Body of pancreas (tissue), 4 donors: ENCODE measurements at regions not wholly inside any gene's neighbourhood (a gene's known extent, or its start where the extent isn't known, plus 50 kb on each side); places are given as distances from the start of the nearest gene placed in this dataset.
A peak's percentile ranks its signal among the peaks of the same experiment; 100 is the strongest.

Experiments used
- ATAC-seq: fragments of 150-250 bp; one replicate; pipeline ENCODE4 v1.9.1; 2016
- DNase-seq, 4 donors: peaks; one replicate each; pipeline ENCODE4 v3.0.0-alpha.2; 2019
- H3K27ac ChIP-seq, 4 donors: fragments of 200-600 bp; sonication (generic); 1 replicate in 3 of 4; 2 replicates in 1 of 4; pipeline versions ENCODE4 v1.5.1 to v1.6.1; 2016 to 2019; ENCODE audit warnings: mild to moderate bottlenecking in 1 of 4, mixed read lengths in 1 of 4, moderate library complexity in 1 of 4
- H3K27me3 ChIP-seq, 2 donors: fragments of 200-600 bp; sonication (generic); one replicate each; pipeline ENCODE4 v1.6.0; 2016; ENCODE audit warnings: mild to moderate bottlenecking in 1 of 2
- H3K36me3 ChIP-seq, 2 donors: fragments of 200-600 bp; sonication (generic); replicated peaks in 1 of 2; 2 replicates each; pipeline ENCODE4 v1.5.1; 2016; ENCODE audit warnings: low read depth in 2 of 2; ENCODE audit not compliant: insufficient read depth in 1 of 2
- H3K4me1 ChIP-seq: fragments of 200-600 bp; sonication (generic); one replicate; pipeline ENCODE4 v1.6.0; 2016
- H3K4me3 ChIP-seq, 2 donors: fragments of 200-600 bp; sonication (generic); 1 replicate in 1 of 2; 2 replicates in 1 of 2; pipeline ENCODE4 v1.5.1; 2016 to 2019
- H3K9me3 ChIP-seq, 3 donors: fragments of 200-600 bp; sonication (generic); 1 replicate in 2 of 3; 2 replicates in 1 of 3; pipeline ENCODE4 v1.5.1; 2016
- POLR2A ChIP-seq, 3 donors: fragments of 450-650 bp; IDR thresholded peaks; one replicate each; pipeline ENCODE4 v1.6.1; 2016; ENCODE audit warnings: antibody characterized with exemption in 3 of 3, mild to moderate bottlenecking in 2 of 3
- WGBS, 2 donors: methylation state at CpG; one replicate each; pipeline ENCODE4 v1.1.5; 2017; 5-methylcytosine and 5-hydroxymethylcytosine counted together
- intact Hi-C: fragments of 100-400 bp; cut with DNase I; formaldehyde crosslinking; loops from one replicate; pipeline ENCODE4 v1.15.1; 2023
- TF ChIP-seq, protein P1 (sequence below), 7 experiments: fragments of 450-650 bp in 4 of 7; fragments of 200-600 bp in 3 of 7; sonication (generic) in 3 of 7; IDR thresholded peaks; one replicate each; pipeline ENCODE4 v1.5.1; 2016 to 2019; ENCODE audit warnings: antibody characterized with exemption in 7 of 7

DNA sequence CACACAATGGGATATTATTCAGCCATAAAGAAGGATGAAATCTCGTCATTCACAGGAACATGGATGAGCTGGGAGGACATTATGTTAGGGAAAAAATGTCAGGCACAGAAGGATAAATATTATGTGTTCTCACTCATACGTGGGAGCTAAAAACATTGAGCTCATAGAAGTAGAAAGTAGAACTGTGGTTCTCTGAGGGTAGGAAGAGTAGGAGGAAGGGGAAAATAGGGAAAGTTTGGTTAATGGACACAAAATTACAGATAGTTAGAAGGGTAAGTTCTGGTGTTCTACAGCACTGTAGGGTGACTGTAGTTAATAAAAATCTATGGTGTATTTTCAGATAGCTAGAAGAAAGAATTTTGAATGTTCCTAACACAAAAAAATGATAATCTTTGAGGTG is 102.6 kb upstream of the LIPC start:
- DNase-seq (no peak), ATAC-seq (no peak)
- Histone ChIP-seq H3K27ac (peak overlapping the region in 2 of 4 donors; percentile 74 to 80), H3K4me1 (peaks cover 40% of the 10 kb centered on the region), H3K9me3 (no peaks in the 10 kb centered on the region), H3K36me3 (no peaks in the 10 kb centered on the region), H3K27me3 (no peaks in the 10 kb centered on the region), H3K4me3 (no peak overlapping the region)
- WGBS, 2 donors: 71 to 78% methylated on average over 2 of the region's 2 CpGs
- intact Hi-C loops: no loop called here
- TF ChIP-seq, protein P1, sequence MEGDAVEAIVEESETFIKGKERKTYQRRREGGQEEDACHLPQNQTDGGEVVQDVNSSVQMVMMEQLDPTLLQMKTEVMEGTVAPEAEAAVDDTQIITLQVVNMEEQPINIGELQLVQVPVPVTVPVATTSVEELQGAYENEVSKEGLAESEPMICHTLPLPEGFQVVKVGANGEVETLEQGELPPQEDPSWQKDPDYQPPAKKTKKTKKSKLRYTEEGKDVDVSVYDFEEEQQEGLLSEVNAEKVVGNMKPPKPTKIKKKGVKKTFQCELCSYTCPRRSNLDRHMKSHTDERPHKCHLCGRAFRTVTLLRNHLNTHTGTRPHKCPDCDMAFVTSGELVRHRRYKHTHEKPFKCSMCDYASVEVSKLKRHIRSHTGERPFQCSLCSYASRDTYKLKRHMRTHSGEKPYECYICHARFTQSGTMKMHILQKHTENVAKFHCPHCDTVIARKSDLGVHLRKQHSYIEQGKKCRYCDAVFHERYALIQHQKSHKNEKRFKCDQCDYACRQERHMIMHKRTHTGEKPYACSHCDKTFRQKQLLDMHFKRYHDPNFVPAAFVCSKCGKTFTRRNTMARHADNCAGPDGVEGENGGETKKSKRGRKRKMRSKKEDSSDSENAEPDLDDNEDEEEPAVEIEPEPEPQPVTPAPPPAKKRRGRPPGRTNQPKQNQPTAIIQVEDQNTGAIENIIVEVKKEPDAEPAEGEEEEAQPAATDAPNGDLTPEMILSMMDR (IDR thresholded peaks at IDR 0.05): no peak
- no peak for TF ChIP-seq POLR2A (IDR thresholded peaks at IDR 0.05)

DNA sequence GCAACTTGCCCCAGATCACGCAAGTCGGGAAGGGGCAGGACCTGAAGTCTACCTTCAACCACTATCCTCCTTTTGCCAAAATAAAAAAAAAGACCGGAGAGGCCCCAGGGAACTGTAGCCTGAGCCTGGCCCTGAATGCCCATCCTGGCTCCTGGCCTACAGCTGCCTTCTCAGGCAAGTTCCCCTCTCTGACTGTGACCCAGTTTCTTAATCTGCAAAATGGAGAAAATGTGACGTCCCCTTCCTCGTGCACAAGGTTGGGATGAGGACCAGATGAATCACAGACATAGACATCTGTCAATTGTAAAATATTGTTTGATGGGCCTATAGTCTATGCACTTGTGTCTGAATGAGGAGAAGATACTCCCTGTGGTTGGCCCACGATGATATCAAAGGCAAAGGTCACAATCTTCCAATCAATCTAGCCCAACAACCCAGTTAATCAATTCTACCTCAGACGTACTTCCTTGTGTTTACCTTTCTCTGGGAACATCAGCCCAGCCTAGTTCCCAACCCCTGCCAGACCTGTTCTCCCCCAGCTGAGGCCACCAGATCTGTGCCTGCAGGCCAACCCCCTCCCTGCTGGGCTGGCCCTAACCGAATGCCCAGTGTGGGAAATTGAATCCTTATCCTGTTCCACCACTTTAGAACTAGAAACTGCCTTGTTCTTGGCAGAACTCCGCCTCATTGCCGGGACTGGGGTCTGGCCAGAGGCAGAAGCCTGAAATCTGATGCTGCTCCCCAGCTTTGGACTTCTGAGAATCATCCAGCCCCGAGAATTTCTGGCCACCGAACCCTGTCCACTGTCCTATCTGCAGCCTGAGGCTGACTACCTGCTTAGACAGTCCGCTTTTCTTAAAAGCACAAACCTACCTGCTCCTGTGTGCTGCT is 101.8 kb upstream of the LIPC start:
- Histone ChIP-seq H3K27me3 (no peaks in the 10 kb centered on the region), H3K27ac (peak overlapping the region; percentile 34 to 89 (median 77)), H3K4me3 (no peak overlapping the region), H3K9me3 (no peaks in the 10 kb centered on the region), H3K36me3 (no peaks in the 10 kb centered on the region), H3K4me1 (peaks cover 40% of the 10 kb centered on the region)
- peak; percentile 64 for ATAC-seq
- intact Hi-C loops: no loop called here
- WGBS, 2 donors: 46 to 53% methylated on average over 13 of the region's 13 CpGs
- DNase-seq: peak; percentile 49 to 78 (median 70)
- TF ChIP-seq, protein P1 (IDR thresholded peaks at IDR 0.05): no peak
- TF ChIP-seq POLR2A (IDR thresholded peaks at IDR 0.05): peak in 1 of 3 donors; percentile 27

DNA sequence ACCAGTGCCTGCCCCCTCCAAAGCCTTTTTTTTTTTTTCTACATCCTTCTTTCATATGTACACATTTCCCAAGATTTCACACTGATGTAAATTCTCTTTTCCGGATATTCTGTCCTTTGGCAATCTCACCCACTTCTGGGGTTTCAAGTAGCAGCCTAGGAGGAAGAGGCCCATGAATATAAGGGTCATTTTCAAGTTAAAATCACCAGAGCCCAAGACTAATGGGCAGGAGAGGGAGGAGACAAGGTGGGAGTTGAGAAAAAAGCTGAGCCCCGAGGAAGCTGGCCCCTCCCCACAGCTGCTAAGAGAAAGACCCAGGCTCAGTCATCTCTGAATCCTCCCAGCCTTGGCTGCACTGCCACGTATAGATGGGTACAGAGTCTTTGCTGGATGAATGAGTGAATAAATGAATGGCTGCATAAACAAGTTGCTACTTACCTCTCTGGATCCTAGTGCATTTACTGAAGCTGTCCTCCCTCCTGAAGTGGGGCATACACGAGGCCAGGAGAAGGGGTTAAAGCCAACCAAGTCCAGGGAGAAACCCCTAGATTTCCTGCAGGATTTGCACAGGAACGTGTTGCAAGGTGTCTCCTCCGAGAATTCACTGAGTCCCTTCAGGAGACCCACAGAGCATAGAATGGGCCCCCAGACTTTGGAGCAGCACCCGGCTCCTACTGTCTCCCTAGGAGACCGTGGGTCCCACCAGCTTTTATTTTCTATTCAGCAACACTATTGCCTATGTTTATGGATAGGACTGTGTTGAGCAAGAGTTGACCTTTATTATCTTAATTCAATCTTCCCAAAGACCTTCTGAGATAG is 100.8 kb upstream of the LIPC start:
- intact Hi-C loops: no loop called here
- H3K36me3 ChIP-seq: no peaks in the 10 kb centered on the region

DNA sequence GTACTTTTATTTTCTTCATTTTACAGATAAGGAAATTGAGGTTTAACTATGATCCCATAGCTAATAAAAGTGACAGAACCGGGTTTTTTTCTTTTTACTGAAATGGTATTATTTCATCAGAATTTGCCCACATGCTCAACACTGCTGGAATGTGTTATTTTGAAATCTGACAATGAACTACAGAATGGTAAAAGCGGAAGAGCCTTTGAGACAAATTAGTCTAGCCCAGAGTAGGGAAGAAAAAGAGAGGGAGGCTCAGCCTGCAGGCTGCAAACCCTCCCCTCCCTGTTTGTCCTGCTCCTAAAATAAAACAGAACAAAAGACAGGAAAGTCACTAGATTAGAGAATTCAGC is 100.3 kb upstream of the LIPC start:
- 36 to 41% methylated on average over 2 of the region's 2 CpGs for WGBS, 2 donors

More for the DNA sequence above, 100.8 kb upstream of the LIPC start:
- H3K27ac ChIP-seq: peak overlapping the region in 3 of 4 donors; percentile 74 to 89 (median 80)
- no peak overlapping the region for H3K4me3 ChIP-seq
- no peak for TF ChIP-seq POLR2A (IDR thresholded peaks at IDR 0.05)
- TF ChIP-seq, protein P1 (IDR thresholded peaks at IDR 0.05): no peak
- H3K9me3 ChIP-seq: no peaks in the 10 kb centered on the region
- ATAC-seq: no peak
- H3K4me1 ChIP-seq: peaks cover 40% of the 10 kb centered on the region
- DNase-seq: no peak
- no peaks in the 10 kb centered on the region for H3K27me3 ChIP-seq
- 55% methylated on average over 8 of the region's 8 CpGs for WGBS, 2 donors

More for the DNA sequence above, 100.3 kb upstream of the LIPC start:
- Histone ChIP-seq H3K9me3 (no peaks in the 10 kb centered on the region), H3K36me3 (no peaks in the 10 kb centered on the region), H3K27ac (peak overlapping the region; percentile 74 to 89 (median 78)), H3K4me3 (no peak overlapping the region), H3K4me1 (peaks cover 40% of the 10 kb centered on the region), H3K27me3 (no peaks in the 10 kb centered on the region)
- TF ChIP-seq, protein P1 (IDR thresholded peaks at IDR 0.05): no peak
- no peak for TF ChIP-seq POLR2A (IDR thresholded peaks at IDR 0.05)
- no peak for ATAC-seq
- DNase-seq: no peak
- intact Hi-C loops: no loop called here
